GM19395 (cell line): ENCODE measurements at regions not wholly inside any gene's neighbourhood (a gene's known extent, or its start where the extent isn't known, plus 50 kb on each side); places are given as distances from the start of the nearest gene placed in this dataset.
"Not testable (repeated sequence)": the region's sequence is repeated elsewhere in the genome, so short reads cannot be mapped to it uniquely, and the experiment has no call there.

Experiments
- ATAC-seq: cut with Tn5 transposase; IDR thresholded peaks from one replicate; pipeline ENCODE4 v1.9.1; 2021; ENCODE audit warnings: mild to moderate bottlenecking, moderate library complexity; ENCODE audit not compliant: unreplicated experiment

- ATAC-seq = no peak
These were observed 615.2 kb downstream of the MATN1 start for GRCh38 chr1:30108186-30108585.

- ATAC-seq = no peak
These were observed 617.3 kb downstream of the MATN1 start for GRCh38 chr1:30106125-30106524.

- ATAC-seq = no peak
These were observed 618.8 kb downstream of the MATN1 start for GRCh38 chr1:30104551-30104950.

GRCh38 chr1:30103708-30104411, 619.5 kb downstream of the MATN1 start:
- no peak for ATAC-seq

GRCh38 chr1:30102605-30103004, 620.8 kb downstream of the MATN1 start:
- ATAC-seq = no peak

GRCh38 chr1:30101487-30102227, 621.7 kb downstream of the MATN1 start:
- ATAC-seq = no peak

- no peak for ATAC-seq
These were observed 622.4 kb downstream of the MATN1 start for GRCh38 chr1:30101016-30101415.

- no peak for ATAC-seq
These were observed 622.9 kb downstream of the MATN1 start for GRCh38 chr1:30100524-30100862.

GRCh38 chr1:30099587-30100523, 623.5 kb downstream of the MATN1 start:
- ATAC-seq = no peak

GRCh38 chr1:30097851-30098250, 625.5 kb downstream of the MATN1 start:
- not testable (repeated sequence) for ATAC-seq

- no peak for ATAC-seq
These were observed 627.8 kb downstream of the MATN1 start for GRCh38 chr1:30095451-30096025.

- no peak for ATAC-seq
These were observed 628.3 kb downstream of the MATN1 start for GRCh38 chr1:30095051-30095450.

GRCh38 chr1:30092051-30092858, 631.1 kb downstream of the MATN1 start:
- no peak for ATAC-seq

GRCh38 chr1:30090162-30090820, 633.1 kb downstream of the MATN1 start:
- no peak for ATAC-seq

GRCh38 chr1:30089024-30089430, 634.4 kb downstream of the MATN1 start:
- no peak for ATAC-seq

GRCh38 chr1:30088594-30088993, 634.8 kb downstream of the MATN1 start:
- ATAC-seq = no peak

GRCh38 chr1:30087465-30087864, 635.9 kb downstream of the MATN1 start:
- no peak for ATAC-seq

- ATAC-seq = no peak
These were observed 637.3 kb downstream of the MATN1 start for GRCh38 chr1:30085811-30086770.
